IMR-90 (cell line): ENCODE measurements at regions not wholly inside any gene's neighbourhood (a gene's known extent, or its start where the extent isn't known, plus 50 kb on each side); places are given as distances from the start of the nearest gene placed in this dataset.

Experiments
- ATAC-seq: fragments of 200-7000 bp; cut with Tn5 transposase; 2 replicates; pipeline ENCODE4 v1.9.1; 2020; ENCODE audit warnings: low read depth, mild to moderate bottlenecking, moderate library complexity
- BruUV-seq: library from RNA; stranded (reverse); fragments of 400-500 nt; replicated peaks from 2 replicates; lab custom pipeline; 2021; lab: Mats Ljungman, UMichigan
- CTCF ChIA-PET: fragments of 300-600 bp; formaldehyde crosslinking; extraction: SDS; loops from one replicate; lab custom pipeline; 2021; ENCODE audit warnings: antibody characterized with exemption; lab: Yijun Ruan, JAX
- POLR2A ChIA-PET: fragments of 300-600 bp; sonication (Branson Sonifier 250); formaldehyde crosslinking; loops from one replicate; lab custom pipeline; 2022; ENCODE audit warnings: antibody characterized with exemption; ENCODE audit not compliant: unreplicated experiment; lab: Charles Lee
- DNase-seq: peaks from one replicate; pipeline ENCODE4 v3.0.0; 2013
- H2AFZ ChIP-seq: replicated peaks from 2 replicates; pipeline ENCODE3; 2013; ENCODE audit warnings: low read length, mild to moderate bottlenecking; ENCODE audit not compliant: poor library complexity
- H2AK5ac ChIP-seq: 2 replicates; pipeline ENCODE4 v1.6.1; 2013; ENCODE audit warnings: low read depth, low read length, inconsistent platforms
- H2AK9ac ChIP-seq: replicated peaks from 2 replicates; pipeline ENCODE3; 2013; ENCODE audit warnings: mild to moderate bottlenecking, low read depth, low read length, moderate library complexity; ENCODE audit not compliant: poor library complexity
- H2BK120ac ChIP-seq: 2 replicates; pipeline ENCODE4 v1.6.1; 2013; ENCODE audit warnings: low read depth, low read length, inconsistent platforms
- H2BK15ac ChIP-seq: 3 replicates; pipeline ENCODE4 v1.6.1; 2013; ENCODE audit warnings: low read depth, low read length, inconsistent platforms
- H2BK20ac ChIP-seq: 2 replicates; pipeline ENCODE4 v1.6.1; 2013; ENCODE audit warnings: low read depth, mild to moderate bottlenecking, inconsistent platforms, low read length, moderate library complexity
- H2BK5ac ChIP-seq: 2 replicates; pipeline ENCODE4 v1.6.1; 2013; ENCODE audit warnings: mild to moderate bottlenecking, low read depth, low read length, inconsistent platforms; ENCODE audit not compliant: poor library complexity, severe bottlenecking
- H3K14ac ChIP-seq: replicated peaks from 2 replicates; pipeline ENCODE4 v1.6.1; 2013; ENCODE audit warnings: low read depth, low read length, inconsistent platforms
- H3K18ac ChIP-seq: 2 replicates; pipeline ENCODE4 v1.6.1; 2013; ENCODE audit warnings: low read depth, low read length, control low read depth
- H3K23ac ChIP-seq: 2 replicates; pipeline ENCODE4 v1.6.1; 2013; ENCODE audit warnings: low read depth, low read length, inconsistent platforms
- H3K27ac ChIP-seq: 2 replicates; pipeline ENCODE4 v1.5.1; 2013; ENCODE audit warnings: mild to moderate bottlenecking, control low read depth, low read length; ENCODE audit not compliant: insufficient read depth
- H3K27me3 ChIP-seq: 2 replicates; pipeline ENCODE4 v1.6.1; 2013; ENCODE audit warnings: low read length; ENCODE audit not compliant: control insufficient read depth, insufficient read depth
- H3K36me3 ChIP-seq: 2 replicates; pipeline ENCODE4 v1.6.1; 2013; ENCODE audit warnings: low read length, mixed read lengths; ENCODE audit not compliant: control insufficient read depth, insufficient read depth
- H3K4ac ChIP-seq: 2 replicates; pipeline ENCODE4 v1.6.1; 2013; ENCODE audit warnings: low read depth, low read length, inconsistent platforms
- H3K4me1 ChIP-seq: 2 replicates; pipeline ENCODE4 v1.6.1; 2013; ENCODE audit warnings: low read length, mixed read lengths; ENCODE audit not compliant: control insufficient read depth, insufficient read depth
- H3K4me2 ChIP-seq: 2 replicates; pipeline ENCODE4 v1.6.1; 2013; ENCODE audit warnings: low read depth, mild to moderate bottlenecking, control low read depth, low read length, moderate library complexity
- H3K4me3 ChIP-seq: 2 replicates; pipeline ENCODE4 v1.5.1; 2013; ENCODE audit warnings: low read depth, mild to moderate bottlenecking, control low read depth, low read length, moderate library complexity; ENCODE audit not compliant: insufficient read depth
- H3K56ac ChIP-seq: 2 replicates; pipeline ENCODE4 v1.6.1; 2013; ENCODE audit warnings: low read length, inconsistent platforms; ENCODE audit not compliant: insufficient read depth; ENCODE audit errors: extremely low read depth
- H3K79me1 ChIP-seq, 2 experiments: 2 replicates each; pipeline ENCODE4 v1.6.1; 2013; ENCODE audit warnings: low read length in 2 of 2, inconsistent platforms in 1 of 2, low read depth in 1 of 2
- H3K9ac ChIP-seq: 2 replicates; pipeline ENCODE4 v1.6.1; 2013; ENCODE audit warnings: low read depth, low read length, control low read depth
- H3K9me1 ChIP-seq: 2 replicates; pipeline ENCODE4 v1.6.1; 2013; ENCODE audit warnings: low read length, inconsistent platforms; ENCODE audit not compliant: insufficient read depth
- H3K9me3 ChIP-seq: 2 replicates; pipeline ENCODE4 v1.6.1; 2013; ENCODE audit warnings: low read length; ENCODE audit not compliant: control insufficient read depth, insufficient read depth
- H4K20me1 ChIP-seq: 2 replicates; pipeline ENCODE4 v1.6.1; 2013; ENCODE audit warnings: low read length, inconsistent platforms; ENCODE audit not compliant: insufficient read depth
- H4K5ac ChIP-seq: 2 replicates; pipeline ENCODE4 v1.6.1; 2013; ENCODE audit warnings: mild to moderate bottlenecking, low read depth, low read length, control low read depth
- H4K8ac ChIP-seq, 2 experiments: 2 replicates each; pipeline ENCODE4 v1.6.1; 2013; ENCODE audit warnings: low read depth in 2 of 2, low read length in 2 of 2, control low read depth in 1 of 2, inconsistent platforms in 1 of 2
- H4K91ac ChIP-seq: 2 replicates; pipeline ENCODE4 v1.6.1; 2013; ENCODE audit warnings: low read depth, low read length, inconsistent platforms; ENCODE audit not compliant: insufficient read depth
- CEBPB ChIP-seq: IDR thresholded peaks from 2 replicates; pipeline ENCODE4 v1.6.1; 2012; ENCODE audit warnings: low read depth, low read length, improper control_type of control experiment
- FOS ChIP-seq: fragments of 150-350 bp; IDR thresholded peaks from 2 replicates; pipeline ENCODE4 v1.6.1; 2016; ENCODE audit warnings: low read depth, low read length
- MAFK ChIP-seq: IDR thresholded peaks from 2 replicates; pipeline ENCODE4 v1.6.1; 2012; ENCODE audit warnings: low read depth, low read length, improper control_type of control experiment
- MAZ ChIP-seq: IDR thresholded peaks from 2 replicates; pipeline ENCODE4 v1.6.1; 2012; ENCODE audit warnings: low read depth, mild to moderate bottlenecking, low read length, improper control_type of control experiment, moderate library complexity, borderline replicate concordance
- MXI1 ChIP-seq: IDR thresholded peaks from 2 replicates; pipeline ENCODE4 v1.6.1; 2012; ENCODE audit warnings: low read depth, mild to moderate bottlenecking, low read length, moderate library complexity, borderline replicate concordance
- POLR2A ChIP-seq: IDR thresholded peaks from 2 replicates; pipeline ENCODE4 v1.6.1; 2012; ENCODE audit warnings: mild to moderate bottlenecking, low read depth, low read length
- RCOR1 ChIP-seq: IDR thresholded peaks from 2 replicates; pipeline ENCODE4 v1.6.1; 2012; ENCODE audit warnings: mild to moderate bottlenecking, low read length, improper control_type of control experiment; ENCODE audit not compliant: insufficient replicate concordance
- SMC3 ChIP-seq: fragments of 150-350 bp; IDR thresholded peaks from 2 replicates; pipeline ENCODE4 v1.6.1; 2016; ENCODE audit warnings: low read depth, mild to moderate bottlenecking, antibody characterized with exemption, low read length, moderate library complexity
- WGBS, 2 experiments: methylation state at CpG; one replicate each; pipeline versions ENCODE4 v1.1.5 to v1.1.7; 2013; ENCODE audit warnings: missing lambda C conversion rate in 2 of 2; ENCODE audit not compliant: insufficient read length in 1 of 2; ENCODE audit errors: extremely low coverage in 2 of 2; 5-methylcytosine and 5-hydroxymethylcytosine counted together
- dilution Hi-C: fragments of 300-500 bp; cut with HindIII; formaldehyde crosslinking; loops from one replicate; pipeline ENCODE4 v1.14.3; 2018; ENCODE audit warnings: low sequenced_read_pairs; ENCODE audit not compliant: unreplicated experiment
- in situ Hi-C: fragments of 300-500 bp; cut with MboI; formaldehyde crosslinking; loops from 3 replicates; pipeline ENCODE4 v1.14.3; 2019; ENCODE audit warnings: low sequenced_read_pairs, inconsistent platforms, mixed read lengths
- intact Hi-C: fragments of 100-400 bp; cut with micrococcal nuclease; formaldehyde crosslinking; loops from 2 replicates; pipeline ENCODE4 v1.10.0; 2022
- TF ChIP-seq, protein P1 (sequence below): fragments of 150-350 bp; IDR thresholded peaks from 2 replicates; pipeline ENCODE4 v1.6.1; 2017; ENCODE audit warnings: mild to moderate bottlenecking, antibody characterized with exemption, low read length, low read depth
- TF ChIP-seq, protein P2 (sequence below): fragments of 150-350 bp; IDR thresholded peaks from 2 replicates; pipeline ENCODE4 v1.6.1; 2016; ENCODE audit warnings: low read depth, mild to moderate bottlenecking, low read length, moderate library complexity, borderline replicate concordance

DNA sequence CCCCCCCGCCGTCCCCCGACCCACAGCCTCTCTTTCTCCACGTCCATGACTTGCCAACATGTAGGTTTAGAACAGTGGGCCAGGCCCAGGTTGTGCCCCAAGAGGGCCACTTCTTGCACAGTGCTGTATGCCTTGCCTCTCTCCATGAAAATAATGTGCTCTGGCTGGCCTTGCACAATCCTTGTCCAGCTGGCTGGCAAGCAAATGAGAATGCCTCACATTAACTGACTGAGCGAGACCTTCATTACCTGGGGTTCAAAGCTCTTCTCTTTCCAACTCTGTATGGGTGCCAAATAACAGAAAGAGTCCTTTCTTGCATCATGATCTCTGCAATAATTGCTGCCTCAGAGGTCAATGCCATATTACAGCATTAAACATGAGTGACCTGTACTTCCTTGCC, 416.6 kb downstream of the FGF13 start:
- no peak overlapping the region for H4K8ac ChIP-seq
- no peaks in the 10 kb centered on the region for H3K27me3 ChIP-seq
- no peak overlapping the region for H3K4me2 ChIP-seq
- H2AFZ ChIP-seq: no peak overlapping the region
- BruUV-seq: no TSS peak
- TF ChIP-seq POLR2A (no peak), RCOR1 (no peak), MXI1 (no peak), FOS (no peak), MAZ (no peak), CEBPB (no peak), MAFK (no peak), SMC3 (no peak)
- TF ChIP-seq, protein P1, sequence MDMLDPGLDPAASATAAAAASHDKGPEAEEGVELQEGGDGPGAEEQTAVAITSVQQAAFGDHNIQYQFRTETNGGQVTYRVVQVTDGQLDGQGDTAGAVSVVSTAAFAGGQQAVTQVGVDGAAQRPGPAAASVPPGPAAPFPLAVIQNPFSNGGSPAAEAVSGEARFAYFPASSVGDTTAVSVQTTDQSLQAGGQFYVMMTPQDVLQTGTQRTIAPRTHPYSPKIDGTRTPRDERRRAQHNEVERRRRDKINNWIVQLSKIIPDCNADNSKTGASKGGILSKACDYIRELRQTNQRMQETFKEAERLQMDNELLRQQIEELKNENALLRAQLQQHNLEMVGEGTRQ: no peak
- TF ChIP-seq, protein P2, sequence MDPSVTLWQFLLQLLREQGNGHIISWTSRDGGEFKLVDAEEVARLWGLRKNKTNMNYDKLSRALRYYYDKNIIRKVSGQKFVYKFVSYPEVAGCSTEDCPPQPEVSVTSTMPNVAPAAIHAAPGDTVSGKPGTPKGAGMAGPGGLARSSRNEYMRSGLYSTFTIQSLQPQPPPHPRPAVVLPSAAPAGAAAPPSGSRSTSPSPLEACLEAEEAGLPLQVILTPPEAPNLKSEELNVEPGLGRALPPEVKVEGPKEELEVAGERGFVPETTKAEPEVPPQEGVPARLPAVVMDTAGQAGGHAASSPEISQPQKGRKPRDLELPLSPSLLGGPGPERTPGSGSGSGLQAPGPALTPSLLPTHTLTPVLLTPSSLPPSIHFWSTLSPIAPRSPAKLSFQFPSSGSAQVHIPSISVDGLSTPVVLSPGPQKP: no peak
- H3K79me1 ChIP-seq: no peaks in the 10 kb centered on the region
- no peak overlapping the region for H3K4me3 ChIP-seq
- no peak overlapping the region for H2BK120ac ChIP-seq
- ATAC-seq (no peak), DNase-seq (no peak)
- in situ Hi-C loops: no loop called here
- H2BK15ac ChIP-seq: no peak overlapping the region
- no peak overlapping the region for H3K23ac ChIP-seq
- H3K9me1 ChIP-seq: no peaks in the 10 kb centered on the region
- no peak overlapping the region for H4K91ac ChIP-seq
- H3K18ac ChIP-seq: no peak overlapping the region
- H4K20me1 ChIP-seq: no peaks in the 10 kb centered on the region
- POLR2A ChIA-PET: no interaction called here
- H2BK20ac ChIP-seq: no peak overlapping the region
- no peaks in the 10 kb centered on the region for H3K36me3 ChIP-seq
- H3K27ac ChIP-seq: no peak overlapping the region
- dilution Hi-C loops: no loop called here
- no peak overlapping the region for H2BK5ac ChIP-seq
- H3K9ac ChIP-seq: no peak overlapping the region
- no peaks in the 10 kb centered on the region for H3K4me1 ChIP-seq
- no peak overlapping the region for H3K4ac ChIP-seq
- 24% methylated on average over 5 of the region's 5 CpGs; no CpG with 5 or more reads in 1 of the 2 experiments for whole genome bisulfite sequencing, 2 experiments
- no peaks in the 10 kb centered on the region; the same call in 1 of the 2 replicates for H3K9me3 ChIP-seq
- intact Hi-C loops: no loop called here
- CTCF ChIA-PET: no interaction called here
- no peak overlapping the region for H4K5ac ChIP-seq
- H2AK9ac ChIP-seq: no peak overlapping the region
- no peak overlapping the region for H3K14ac ChIP-seq
- no peak overlapping the region for H3K56ac ChIP-seq
- no peak overlapping the region for H2AK5ac ChIP-seq
